ENCODE measurements at regions not wholly inside any gene's neighbourhood (a gene's known extent, or its start where the extent isn't known, plus 50 kb on each side); places are given as distances from the start of the nearest gene placed in this dataset.

DNA sequence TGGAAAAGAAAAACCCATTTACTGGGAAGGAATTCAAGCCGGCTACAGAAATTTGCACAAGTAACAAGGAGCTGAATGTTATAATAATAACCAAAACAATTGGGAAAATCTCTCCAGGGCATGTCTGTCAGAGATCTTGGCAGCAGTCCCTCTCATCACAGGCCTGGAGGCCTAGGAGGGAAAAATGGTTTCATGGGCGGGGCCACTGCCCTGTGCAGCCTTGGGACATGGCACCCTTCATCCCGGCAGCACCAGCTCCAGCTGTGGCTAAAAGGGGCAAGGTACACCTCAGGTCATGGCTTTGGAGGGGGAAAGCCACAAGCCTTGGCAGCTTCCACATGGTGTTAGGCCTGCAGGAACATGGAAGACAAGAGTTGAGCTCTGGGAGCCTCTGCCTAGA lies 513.1 kb upstream of the CNKSR2 start:
- DNase-seq = no peak

DNA sequence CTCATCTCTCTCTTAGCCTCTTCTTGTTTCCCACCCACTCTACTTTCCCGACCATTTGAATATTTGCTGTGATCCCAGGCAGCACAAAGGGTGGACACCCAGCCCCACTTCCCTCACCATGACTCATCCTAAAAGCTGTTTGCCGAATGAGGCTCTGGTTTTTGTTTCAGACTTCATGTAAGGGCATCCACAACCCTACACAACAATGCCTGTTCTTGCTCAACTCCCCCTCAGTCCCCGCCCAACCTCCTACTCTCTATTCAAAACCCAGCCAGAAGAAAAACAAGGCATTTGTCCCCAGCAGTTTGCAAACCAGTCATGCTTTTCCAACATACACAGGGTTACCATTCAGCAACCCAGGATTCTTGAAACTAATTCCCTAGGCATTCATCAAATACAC lies 516.5 kb upstream of the CNKSR2 start:
- no peak for DNase-seq

DNA sequence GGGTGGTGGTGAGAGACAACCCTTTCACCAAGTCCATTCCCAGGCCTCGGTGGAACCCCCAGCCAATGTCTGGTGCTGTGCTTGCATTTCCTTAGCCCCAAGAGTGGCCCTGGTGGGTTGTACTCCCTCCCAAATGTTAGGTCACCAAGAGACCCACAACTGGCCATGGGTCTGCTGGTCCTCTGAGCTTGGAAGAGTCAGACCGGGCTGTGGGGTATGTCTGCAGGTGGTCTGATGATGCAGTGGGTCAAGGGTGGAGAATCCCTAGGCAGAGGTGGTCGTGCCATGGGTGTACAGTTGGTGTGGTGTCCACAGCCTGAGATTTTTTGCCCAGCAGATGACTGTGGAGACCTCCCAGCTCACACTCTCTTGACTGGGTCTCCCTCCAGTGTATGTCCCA lies 535.7 kb upstream of the CNKSR2 start:
- DNase-seq = no peak

DNA sequence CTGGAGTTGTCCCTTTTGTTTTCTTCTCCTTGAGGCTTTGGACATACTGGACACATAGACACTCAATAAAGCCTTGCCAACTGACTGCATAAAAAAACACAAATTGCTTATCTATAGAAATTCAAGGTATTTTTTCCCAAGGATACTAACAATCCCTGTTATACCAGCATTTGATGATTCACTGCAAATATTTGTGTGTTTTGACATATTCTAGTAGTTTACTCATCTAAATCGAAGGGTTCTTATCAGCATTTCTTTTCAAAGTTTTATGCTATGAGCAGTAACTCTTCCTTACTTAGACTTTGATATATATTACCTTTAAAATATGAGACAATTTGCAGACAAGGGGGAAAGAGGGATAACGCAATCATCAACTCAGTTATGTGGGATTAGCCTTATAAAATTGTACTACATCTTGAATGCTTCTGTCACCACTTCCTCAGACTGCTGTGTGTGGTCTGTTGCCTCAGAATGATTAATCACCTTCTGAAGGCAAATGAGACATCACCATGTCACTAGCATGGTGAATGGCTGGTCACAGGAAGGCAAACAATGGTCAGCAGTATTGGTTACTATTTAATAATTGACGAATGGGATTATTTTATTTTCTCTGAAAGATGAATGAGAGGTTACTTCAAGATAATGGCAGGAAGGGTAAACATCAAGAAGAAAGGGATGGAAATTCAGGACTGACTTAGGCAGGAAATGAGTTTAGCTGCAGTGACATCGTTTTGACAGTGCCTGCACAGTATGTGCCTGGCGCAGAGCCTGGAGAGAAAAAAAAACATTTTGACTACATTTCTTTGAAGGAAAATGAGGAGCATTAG lies 544.3 kb upstream of the CNKSR2 start:
- no peak for DNase-seq

DNA sequence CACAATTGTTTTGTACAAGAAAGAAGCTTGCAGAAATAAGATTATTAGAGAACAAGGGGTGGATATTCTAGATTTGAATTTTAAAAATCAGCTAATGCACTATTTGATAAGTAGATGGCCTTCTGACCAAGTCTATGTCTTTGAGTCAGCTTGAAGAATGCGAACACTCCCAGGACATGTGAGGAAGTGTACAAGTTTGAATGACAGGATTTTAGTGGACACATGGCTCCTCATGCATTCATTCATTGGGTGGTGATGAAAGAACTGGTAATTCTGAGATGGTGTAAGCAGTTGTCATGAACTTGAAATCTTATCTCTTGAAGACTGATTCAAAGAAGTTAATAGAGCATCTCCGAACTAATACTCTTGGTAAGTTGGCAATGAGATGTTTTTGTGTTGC lies 548.2 kb upstream of the CNKSR2 start:
- no peak for DNase-seq

DNA sequence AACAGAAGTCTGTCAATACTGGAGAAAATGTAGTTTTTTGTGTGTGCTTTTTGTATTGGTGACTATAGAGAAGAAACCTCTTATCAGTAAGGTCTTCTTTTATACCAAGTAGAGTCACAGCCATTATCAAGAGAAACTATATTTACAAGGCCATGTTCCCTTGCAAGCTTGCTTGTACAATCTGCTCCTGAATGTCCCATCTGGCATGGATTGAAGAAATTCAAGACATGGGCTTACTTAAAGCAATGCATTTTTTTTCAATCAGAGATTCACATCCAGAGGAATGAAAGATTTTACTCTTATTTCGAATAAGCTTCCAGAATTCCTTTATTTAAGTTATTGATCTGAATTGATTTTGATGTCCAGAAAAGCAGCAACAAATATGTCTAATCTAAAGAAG lies 537.3 kb upstream of the RPS6KA3 start:
- no peak for DNase-seq

DNA sequence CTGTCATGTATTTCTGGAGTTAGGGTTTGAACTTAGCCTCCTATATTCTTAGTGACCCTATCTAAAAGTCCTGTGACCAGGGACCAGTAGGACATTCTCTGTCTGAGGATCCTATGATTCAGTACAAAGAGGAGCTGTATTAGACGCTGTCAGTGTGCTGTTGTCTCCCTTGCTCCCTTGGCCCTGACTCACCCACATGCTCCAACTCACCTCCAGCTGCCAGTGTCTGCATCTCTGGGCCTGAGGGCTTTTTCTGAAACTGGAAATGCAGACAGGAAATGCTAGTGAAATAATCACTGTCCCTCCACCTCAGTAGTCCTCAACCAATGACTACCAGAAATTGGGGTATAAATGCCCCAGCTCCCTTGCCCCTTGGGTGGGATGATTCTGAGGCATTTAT lies 535.3 kb upstream of the RPS6KA3 start:
- no peak for DNase-seq

DNA sequence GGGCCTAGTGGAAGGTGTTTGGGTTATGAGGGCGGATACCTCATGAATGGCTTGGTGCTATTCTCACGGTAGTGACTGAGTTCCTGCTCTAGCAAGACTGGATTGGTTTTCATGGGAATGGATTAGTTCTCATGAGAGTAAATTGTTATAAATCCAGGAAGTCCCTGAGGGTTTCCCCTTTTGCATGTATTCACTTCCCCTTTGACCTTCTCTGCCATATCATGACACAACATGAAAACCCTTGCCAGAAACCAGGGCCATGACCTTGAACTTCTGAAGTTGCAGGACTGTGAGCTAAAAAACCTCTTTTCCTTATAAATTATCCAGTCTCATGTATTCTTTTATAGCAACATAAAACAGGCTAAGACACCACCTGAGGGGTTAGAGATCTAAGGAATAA lies 529.7 kb upstream of the RPS6KA3 start:
- no peak for DNase-seq

DNA sequence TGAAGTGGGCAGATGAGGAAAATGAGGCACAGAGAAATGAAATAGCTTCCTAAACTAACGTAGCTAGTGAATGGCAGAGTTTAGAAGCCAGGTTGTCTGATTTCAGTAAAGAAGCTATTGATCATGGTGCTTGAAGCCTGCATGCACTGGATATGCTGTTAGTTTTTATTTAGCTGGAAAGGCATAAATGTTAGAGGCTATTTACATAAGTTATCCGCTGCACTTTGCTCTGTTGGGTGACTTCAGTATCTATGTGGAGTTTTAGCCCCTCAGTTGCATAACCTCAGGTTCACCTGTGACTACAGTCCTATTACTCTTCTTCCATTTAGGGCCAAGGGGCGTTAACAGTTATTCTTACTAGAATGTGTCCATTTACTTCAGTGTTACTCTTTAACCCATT lies 522.4 kb upstream of the RPS6KA3 start:
- DNase-seq = no peak

DNA sequence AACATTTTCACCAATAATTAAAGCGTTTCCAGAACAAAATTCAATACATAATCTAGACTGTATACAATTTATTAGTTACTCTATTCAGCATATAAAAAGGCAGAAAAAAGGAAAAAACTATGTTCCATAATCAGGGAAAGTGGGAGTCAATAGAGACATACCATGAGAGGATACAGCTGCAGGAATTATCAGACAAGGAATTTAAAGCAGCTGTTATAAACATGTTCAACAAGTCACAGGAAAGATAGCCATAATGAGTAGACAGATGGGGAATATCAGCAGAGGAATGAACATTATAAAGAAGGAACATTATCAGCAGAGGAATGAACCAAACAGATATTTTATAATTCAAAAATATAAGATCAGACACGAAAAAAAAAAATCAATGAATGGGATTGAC lies 500.6 kb upstream of the RPS6KA3 start:
- DNase-seq = no peak

DNA sequence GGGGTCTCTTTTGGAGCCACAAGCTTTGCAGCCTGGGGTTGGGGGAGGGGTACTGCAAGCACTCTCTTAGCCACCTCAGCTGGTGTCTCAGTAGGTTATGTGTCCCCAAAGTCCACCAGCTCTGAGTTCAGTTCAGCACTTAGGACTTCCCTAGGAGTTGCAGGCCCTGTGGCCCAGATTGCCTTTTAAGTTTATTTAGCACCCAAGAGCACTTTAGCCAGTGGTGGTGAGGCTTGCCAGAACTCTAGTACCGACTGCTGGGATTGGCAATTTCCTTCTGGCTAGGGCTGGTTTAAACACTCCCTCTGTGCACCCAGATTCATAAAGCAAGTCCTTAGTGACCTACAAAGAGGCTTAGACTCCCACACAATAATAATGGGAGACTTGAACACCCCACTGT lies 489.9 kb upstream of the RPS6KA3 start:
- no peak for DNase-seq

DNA sequence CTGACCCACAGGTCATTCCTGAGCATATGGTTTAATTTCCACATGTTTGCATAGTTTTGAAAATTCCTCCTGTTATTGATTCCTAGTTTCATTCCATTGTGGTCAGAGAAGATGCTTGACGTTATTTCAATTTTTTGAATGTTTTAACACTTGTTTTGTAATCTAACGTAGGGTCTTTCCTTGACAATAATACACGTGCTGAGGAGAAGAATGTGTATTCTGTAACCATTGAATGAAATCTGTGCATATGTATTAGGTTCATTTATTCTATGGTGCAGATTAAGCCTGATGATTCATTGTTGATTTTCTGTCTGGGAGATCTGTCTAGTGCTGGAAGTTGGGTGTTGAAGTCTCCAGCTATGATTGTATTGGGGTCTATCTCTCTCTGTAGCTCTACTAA lies 486.4 kb upstream of the RPS6KA3 start:
- DNase-seq = no peak

DNA sequence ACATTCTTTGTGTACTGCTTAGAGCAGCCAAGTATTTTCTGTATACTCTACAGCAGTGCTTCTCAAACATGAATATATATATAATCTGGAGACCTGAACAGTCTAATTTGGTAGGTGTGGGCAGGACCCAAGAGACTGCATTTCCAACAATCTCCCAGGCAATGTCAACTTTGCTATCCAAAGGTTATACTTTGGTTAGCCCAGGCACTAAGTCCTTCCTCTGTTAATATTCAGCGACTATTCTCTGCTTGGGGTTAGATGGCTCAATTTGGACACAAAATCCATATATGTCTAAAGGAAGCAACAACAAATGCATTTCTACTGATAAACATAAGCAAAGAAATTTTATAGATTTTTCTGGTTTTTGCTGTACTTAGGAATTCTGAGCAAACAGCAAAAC lies 480.0 kb upstream of the RPS6KA3 start:
- no peak for DNase-seq

DNA sequence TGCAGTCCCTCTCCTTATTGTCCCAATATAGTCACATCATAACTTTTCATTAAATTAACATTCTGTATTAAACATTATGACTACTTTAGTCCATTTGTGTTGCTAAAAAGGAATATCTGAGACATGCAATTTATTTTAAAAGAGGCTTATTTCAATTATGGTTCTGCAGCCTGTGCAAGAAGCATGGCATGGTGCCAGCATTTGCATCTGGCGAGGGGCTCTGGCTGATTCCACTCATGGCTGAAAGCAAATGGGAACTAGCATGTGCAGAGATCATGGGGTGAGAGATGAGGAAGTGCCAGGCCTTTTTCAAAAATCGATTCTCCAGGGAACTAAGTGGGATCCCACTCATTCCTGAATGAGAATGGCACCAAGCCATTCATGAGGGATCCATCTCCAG lies 476.3 kb upstream of the RPS6KA3 start:
- DNase-seq = no peak

DNA sequence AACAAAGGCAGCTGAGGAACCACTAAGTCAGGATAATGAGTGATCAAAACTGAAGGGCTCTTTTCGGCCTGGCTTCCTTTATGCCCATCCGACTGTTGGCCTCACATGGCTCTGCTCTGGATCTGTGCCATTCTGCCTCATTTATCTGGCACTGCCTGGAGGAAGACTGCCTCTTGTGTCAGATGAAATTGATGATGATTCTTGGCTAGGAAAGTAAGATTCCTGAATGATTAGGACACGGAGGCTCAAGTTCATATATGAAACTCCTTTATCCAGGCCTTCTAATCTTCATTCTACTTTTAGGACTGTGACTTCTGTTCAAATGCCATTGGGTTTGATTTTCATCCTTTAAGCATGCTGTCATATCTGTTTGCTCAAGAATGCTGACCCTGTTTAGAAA lies 475.4 kb upstream of the RPS6KA3 start:
- DNase-seq = no peak

DNA sequence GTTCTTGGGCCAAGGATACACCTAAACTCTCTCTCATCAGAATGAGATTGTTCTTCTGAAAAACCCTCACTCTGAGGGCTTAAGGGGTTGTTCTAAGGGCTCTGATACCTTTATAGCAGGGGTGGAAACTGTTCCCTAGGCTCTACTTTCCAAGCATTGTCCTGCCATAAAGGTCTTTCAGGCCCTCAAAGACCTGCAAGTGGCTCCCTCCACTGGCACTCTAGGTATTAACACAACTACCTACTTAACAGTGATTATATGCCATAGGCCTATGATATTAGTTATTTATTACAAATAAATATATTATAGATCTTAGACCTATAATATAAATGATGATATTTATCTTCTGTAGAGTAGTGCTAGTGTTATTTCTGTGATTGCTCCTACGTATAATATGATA lies 473.7 kb upstream of the RPS6KA3 start:
- no peak for DNase-seq

DNA sequence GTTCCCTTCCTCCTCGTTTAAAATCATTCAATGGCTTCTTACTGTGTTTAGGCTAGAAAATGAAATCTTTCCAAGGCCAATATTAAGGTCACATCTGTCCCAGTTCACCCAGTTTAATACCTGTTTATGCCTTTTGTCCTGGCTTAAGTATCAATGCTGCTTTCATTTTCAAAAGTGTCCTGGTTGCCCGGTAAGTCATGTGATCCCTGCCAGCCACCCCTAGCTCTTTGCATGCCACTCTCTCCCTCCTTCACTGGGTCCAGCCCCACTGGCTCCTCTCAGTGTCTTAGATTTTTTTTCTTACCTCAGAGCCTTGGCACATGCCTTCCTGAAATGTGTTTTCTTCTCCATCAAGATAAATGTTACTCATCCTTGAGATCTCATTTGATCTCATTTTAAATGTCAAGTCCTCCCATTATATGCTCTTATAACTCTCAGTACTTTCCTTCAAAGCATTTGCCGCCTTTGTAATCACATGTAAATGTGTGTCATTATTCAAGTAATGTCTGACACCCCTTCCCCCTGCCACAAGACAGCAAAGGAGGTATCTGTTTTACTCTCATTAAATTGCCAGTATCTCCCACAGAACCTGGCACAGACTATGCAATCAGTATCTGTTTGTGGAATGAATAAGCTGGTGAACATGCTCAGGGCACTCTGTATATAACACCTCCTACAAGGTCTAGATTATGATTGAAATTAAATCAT lies 472.5 kb upstream of the RPS6KA3 start:
- DNase-seq = no peak

DNA sequence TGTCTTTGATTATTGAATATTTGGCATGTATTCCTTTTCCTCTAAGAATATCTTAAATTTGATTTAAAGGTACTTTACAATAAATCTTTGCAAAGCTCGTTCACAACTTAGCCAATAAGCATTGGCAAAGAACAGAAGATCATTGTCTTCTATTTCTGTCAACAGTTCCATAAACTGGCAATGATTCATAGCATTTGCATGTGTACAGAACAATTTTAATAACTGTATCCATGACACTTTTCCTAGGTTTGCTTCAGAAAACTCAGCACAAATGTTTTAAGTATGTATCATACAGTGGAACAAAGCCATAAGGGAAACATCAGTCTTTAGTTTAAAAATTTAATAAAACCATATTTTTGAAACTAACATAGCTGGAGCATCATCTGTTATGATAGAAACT lies 462.7 kb upstream of the RPS6KA3 start:
- no peak for DNase-seq

DNA sequence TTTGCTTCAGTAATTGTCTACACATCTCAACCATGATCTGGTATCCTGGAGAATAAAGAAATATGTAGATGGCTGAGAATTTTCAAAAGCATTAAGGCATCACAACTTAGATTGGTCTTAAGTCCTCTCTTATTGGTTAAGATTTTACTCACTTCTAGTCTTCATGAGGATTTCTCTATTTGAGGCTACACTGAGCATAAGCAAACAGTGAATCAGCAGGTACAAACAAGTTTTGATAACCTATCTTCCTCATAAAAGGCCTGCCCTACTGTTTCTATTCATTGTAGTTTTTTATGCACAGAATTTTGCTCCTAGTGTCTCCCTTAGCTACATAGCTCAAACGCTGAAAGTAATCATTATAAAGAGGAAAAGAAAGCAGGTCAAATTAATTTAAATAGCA lies 460.7 kb upstream of the RPS6KA3 start:
- DNase-seq = no peak

DNA sequence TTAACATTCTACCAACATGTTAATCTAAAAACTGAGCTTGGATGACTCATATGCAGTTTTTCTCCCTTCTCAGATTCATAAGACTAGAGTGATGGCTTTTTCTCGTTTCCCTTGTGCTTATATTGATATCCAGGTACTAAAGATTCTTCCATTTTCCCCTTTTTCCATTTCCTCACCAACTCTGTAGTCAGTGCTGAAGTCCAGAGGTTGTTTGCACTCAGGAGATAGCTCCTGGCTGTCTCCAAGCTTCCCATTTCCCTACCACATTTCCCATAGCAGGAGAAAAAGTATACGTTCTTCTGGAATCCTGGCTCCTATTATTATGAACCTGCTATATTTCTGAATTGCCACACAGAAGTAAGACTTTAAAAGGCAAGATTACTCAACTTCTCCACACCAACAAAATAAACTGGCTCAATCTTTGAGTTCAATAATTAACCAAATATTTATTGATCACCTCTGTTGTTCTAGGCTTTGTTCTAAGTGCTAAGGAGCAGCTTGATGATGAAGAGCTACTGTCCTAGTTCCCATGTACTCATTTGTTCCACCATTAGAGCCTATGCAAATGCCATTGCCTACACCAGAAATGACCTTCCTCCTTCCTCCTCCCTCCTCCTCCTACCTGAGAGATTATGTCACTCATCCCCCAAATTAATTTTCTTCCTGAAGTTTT lies 454.4 kb upstream of the RPS6KA3 start:
- DNase-seq = no peak

DNA sequence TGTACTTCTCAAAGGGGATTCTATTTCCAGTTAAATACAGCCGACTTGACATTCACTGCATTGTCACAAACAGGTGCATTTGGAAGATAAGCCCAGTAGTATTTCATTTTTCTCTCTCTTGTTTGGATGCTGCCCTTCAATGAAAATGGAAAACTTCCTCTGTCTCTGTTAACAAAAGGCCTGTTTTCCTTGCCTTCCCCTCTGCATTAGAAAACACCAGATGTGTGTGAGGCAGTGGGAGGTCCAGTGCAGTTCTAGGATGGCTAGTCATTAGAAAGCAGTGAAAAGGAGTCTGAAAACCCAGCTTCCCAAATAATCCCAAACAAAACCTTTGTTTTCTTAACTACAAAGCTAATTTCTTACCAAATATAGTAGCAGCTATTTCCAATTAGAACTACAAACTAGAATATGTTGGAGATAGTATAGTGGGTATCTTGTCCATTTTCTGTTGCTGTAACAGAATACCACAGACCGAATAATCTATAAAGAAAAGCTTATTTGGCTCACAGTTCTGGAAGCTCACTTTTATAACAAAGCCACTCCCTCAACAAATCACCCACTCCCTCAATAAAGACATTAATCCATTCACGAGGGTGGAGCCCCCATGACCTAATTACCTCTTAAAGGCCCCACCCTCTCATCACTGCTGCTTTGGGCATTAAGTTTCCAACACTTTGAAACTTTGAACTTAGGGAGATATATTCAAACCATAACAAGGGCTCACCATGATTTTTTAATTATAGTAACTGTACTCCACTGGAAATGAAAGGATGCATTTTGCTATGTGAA lies 452.1 kb upstream of the RPS6KA3 start:
- no peak for DNase-seq

DNA sequence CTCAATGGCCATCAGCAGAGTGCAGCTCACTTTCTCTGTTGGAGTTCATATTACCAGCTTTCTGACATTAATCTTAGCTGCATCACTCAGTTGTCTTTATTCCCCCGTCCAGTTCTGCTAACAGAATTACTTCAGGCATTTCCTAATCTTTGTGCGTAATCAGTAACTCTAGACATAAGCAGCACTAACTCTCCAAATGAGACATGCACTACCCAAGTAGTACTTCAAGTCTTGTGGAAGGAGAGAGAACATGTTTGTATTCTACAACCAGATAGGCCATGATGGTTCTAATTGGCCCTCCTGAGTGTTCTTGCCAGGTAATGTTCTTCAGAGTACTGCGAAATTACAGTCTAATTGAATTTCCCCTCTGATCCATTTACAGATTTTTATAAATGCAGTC lies 448.5 kb upstream of the RPS6KA3 start:
- DNase-seq = no peak

DNA sequence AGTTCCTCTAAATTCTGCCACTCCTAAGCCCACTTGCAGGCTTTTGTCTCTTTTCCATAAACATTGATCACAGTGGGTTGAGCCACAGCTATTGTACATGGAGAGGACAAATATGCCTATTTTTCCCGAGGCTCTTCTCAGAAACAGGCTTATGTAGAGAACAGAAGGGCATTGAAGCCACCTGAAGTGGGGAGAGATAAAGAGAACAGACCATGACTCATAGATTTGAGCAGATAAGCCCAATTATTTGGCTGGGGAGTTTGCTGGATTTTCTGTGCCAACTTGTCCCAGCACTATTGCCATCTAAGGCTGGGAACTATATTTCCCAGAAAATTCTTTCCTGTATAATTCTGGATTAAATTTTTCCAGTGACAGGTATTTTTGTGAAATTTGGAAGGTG lies 446.1 kb upstream of the RPS6KA3 start:
- DNase-seq = no peak

Data from NCI-H774 (cell line).